Fibroblast of lung (primary cell): ENCODE measurements at regions not wholly inside any gene's neighbourhood (a gene's known extent, or its start where the extent isn't known, plus 50 kb on each side); places are given as distances from the start of the nearest gene placed in this dataset.

Experiments
- EZH2 ChIP-seq: IDR thresholded peaks from 2 replicates; pipeline ENCODE4 v1.5.1; 2012; ENCODE audit warnings: low read length, control low read depth, mild to moderate bottlenecking; ENCODE audit errors: missing control alignments
- TF ChIP-seq, protein P1 (sequence below), 2 donors: IDR thresholded peaks in 1 of 2; conservative IDR thresholded peaks in 1 of 2; 1 replicate in 1 of 2; 2 replicates in 1 of 2; pipeline ENCODE4 v1.5.1; 2011 to 2012; ENCODE audit warnings: low read length in 2 of 2, control low read depth in 1 of 2, inconsistent platforms in 1 of 2, low read depth in 1 of 2, mild to moderate bottlenecking in 1 of 2

- TF ChIP-seq, protein P1, sequence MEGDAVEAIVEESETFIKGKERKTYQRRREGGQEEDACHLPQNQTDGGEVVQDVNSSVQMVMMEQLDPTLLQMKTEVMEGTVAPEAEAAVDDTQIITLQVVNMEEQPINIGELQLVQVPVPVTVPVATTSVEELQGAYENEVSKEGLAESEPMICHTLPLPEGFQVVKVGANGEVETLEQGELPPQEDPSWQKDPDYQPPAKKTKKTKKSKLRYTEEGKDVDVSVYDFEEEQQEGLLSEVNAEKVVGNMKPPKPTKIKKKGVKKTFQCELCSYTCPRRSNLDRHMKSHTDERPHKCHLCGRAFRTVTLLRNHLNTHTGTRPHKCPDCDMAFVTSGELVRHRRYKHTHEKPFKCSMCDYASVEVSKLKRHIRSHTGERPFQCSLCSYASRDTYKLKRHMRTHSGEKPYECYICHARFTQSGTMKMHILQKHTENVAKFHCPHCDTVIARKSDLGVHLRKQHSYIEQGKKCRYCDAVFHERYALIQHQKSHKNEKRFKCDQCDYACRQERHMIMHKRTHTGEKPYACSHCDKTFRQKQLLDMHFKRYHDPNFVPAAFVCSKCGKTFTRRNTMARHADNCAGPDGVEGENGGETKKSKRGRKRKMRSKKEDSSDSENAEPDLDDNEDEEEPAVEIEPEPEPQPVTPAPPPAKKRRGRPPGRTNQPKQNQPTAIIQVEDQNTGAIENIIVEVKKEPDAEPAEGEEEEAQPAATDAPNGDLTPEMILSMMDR (conservative IDR thresholded peaks at IDR 0.05 in 1 of 2, IDR thresholded peaks at IDR 0.05 in 1 of 2; ENCODE audit: low read depth in 1 of 2, low read length in 2 of 2): no peak
- TF ChIP-seq EZH2: no peak
Observed at GRCh38 chr19:30320916-30321315, 51.3 kb upstream of the ZNF536 start.
